K562 (cell line): ENCODE measurements at regions not wholly inside any gene's neighbourhood (a gene's known extent, or its start where the extent isn't known, plus 50 kb on each side); places are given as distances from the start of the nearest gene placed in this dataset.

Source experiments
- C11orf30 ChIP-seq: fragments of 450-650 bp; IDR thresholded peaks from 2 replicates; pipeline ENCODE4 v1.6.1; 2016; ENCODE audit warnings: low read depth, mild to moderate bottlenecking
- CC2D1A ChIP-seq: fragments of 450-650 bp; IDR thresholded peaks from 2 replicates; pipeline ENCODE4 v1.6.1; 2017; ENCODE audit warnings: mild to moderate bottlenecking
- ERF ChIP-seq: fragments of 450-650 bp; formaldehyde crosslinking; IDR thresholded peaks from 2 replicates; pipeline ENCODE4 v1.4.0; 2020; ENCODE audit warnings: mild to moderate bottlenecking, mixed read lengths
- KAT7 ChIP-seq: sonication (generic); formaldehyde crosslinking; IDR thresholded peaks from 2 replicates; pipeline ENCODE4 v1.8.0; 2022; ENCODE audit warnings: missing genetic modification reagents, mild to moderate bottlenecking, borderline replicate concordance
- MYC ChIP-seq, 2 experiments: fragments of 250-450 bp in 1 of 2; sonication (Bioruptor Pico) in 1 of 2; IDR thresholded peaks; 2 replicates each; pipeline versions ENCODE4 v1.5.1 to v1.6.1; 2012 to 2021; ENCODE audit warnings: low read depth in 2 of 2, borderline replicate concordance in 1 of 2, improper control_type of control experiment in 1 of 2, low read length in 1 of 2, mild to moderate bottlenecking in 1 of 2, moderate library complexity in 1 of 2
- POLR2B ChIP-seq: fragments of 450-650 bp; IDR thresholded peaks from 2 replicates; pipeline ENCODE4 v1.6.1; 2018; ENCODE audit warnings: low read depth; ENCODE audit not compliant: partially characterized antibody
- RBM14 ChIP-seq: fragments of 200-400 bp; formaldehyde crosslinking; IDR thresholded peaks from 2 replicates; pipeline ENCODE4 v1.6.1; 2018; ENCODE audit warnings: low read depth, mild to moderate bottlenecking, low read length, moderate library complexity, borderline replicate concordance; ENCODE audit not compliant: insufficient read depth
- SIRT6 ChIP-seq: IDR thresholded peaks from one replicate; pipeline ENCODE4 v1.6.1; 2012; ENCODE audit warnings: low read depth, mild to moderate bottlenecking, control low read depth, inconsistent platforms, low read length, moderate library complexity
- SNIP1 ChIP-seq: fragments of 450-650 bp; IDR thresholded peaks from 2 replicates; pipeline ENCODE4 v1.7.1; 2017; ENCODE audit warnings: low read depth, mild to moderate bottlenecking
- SNRNP70 ChIP-seq: fragments of 200-400 bp; formaldehyde crosslinking; optimal IDR thresholded peaks from 2 replicates; pipeline ENCODE3; 2017; ENCODE audit warnings: low read depth, low read length
- TF ChIP-seq, protein P1 (sequence below): fragments of 250-450 bp; sonication (Bioruptor Pico); IDR thresholded peaks from 2 replicates; pipeline ENCODE4 v1.4.0; 2020; ENCODE audit warnings: mild to moderate bottlenecking, moderate library complexity
- TF ChIP-seq, protein P2 (sequence below): IDR thresholded peaks from 2 replicates; pipeline ENCODE4 v1.6.1; 2011; ENCODE audit not compliant: insufficient read length; ENCODE audit errors: extremely low read depth
- TF ChIP-seq, protein P3 (sequence below): fragments of 450-650 bp; IDR thresholded peaks from 2 replicates; pipeline ENCODE4 v1.6.1; 2017; ENCODE audit warnings: antibody characterized with exemption
- TF ChIP-seq, protein P4 (sequence below): IDR thresholded peaks from 3 replicates; pipeline ENCODE4 v1.6.1; 2011; ENCODE audit warnings: borderline replicate concordance, mild to moderate bottlenecking; ENCODE audit not compliant: insufficient read length, insufficient read depth
- TF ChIP-seq, protein P5 (sequence below): fragments of 250-450 bp; sonication (Bioruptor Pico); IDR thresholded peaks from 2 replicates; pipeline ENCODE4 v1.8.0; 2022; ENCODE audit warnings: moderate library complexity, mild to moderate bottlenecking, inconsistent platforms
- TF ChIP-seq, protein P6 (sequence below): fragments of 250-450 bp; sonication (Bioruptor Pico); IDR thresholded peaks from 2 replicates; pipeline ENCODE4 v1.6.1; 2021; ENCODE audit warnings: mild to moderate bottlenecking

DNA sequence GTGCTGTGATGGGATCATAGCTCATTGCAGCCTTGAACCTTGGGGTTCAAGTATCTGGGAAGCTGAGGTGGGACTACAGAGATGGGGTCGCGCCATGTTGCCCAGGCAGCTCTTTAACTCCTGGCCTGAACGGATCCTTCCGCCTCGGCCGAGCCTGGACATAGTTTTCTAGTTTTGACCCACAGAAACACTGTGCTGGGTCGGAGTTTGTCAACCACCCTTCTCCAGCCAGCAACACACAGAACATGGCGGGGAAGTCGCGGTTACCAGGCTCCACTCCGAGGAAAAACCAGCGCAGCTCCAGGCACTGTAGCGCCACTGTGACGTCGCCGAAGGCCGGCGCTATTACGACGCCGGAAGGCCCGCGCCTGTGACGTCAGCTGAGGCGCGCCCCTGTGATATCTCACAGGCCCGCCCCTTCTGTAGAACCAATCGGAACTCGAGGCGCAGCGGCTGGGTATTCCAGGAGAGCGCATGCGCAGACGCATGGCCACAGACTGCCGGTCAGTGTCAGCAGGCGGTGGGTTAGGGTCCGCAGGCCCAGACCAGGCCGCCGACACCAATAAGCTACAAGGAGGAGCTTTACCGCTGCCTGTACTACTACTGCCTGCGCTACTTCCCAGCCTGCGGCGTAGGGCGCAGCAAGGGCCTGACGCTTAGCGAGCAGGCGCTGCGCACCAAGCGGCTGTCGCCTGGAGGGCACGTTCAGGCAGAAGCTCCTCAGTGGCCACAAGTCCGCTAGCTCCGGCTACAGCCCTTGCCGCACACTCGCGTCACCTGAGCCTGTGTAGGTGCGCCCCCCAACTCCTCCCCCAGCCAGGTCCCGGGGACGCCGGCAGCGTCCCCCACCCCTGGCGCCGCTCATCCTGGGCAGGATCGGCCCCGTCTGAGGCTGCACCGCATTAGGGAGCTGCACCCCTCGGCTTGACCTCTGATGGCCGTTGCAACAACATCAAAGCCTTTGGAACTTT is 135.2 kb upstream of the KCTD7 start (continued):
- TF ChIP-seq, protein P1, sequence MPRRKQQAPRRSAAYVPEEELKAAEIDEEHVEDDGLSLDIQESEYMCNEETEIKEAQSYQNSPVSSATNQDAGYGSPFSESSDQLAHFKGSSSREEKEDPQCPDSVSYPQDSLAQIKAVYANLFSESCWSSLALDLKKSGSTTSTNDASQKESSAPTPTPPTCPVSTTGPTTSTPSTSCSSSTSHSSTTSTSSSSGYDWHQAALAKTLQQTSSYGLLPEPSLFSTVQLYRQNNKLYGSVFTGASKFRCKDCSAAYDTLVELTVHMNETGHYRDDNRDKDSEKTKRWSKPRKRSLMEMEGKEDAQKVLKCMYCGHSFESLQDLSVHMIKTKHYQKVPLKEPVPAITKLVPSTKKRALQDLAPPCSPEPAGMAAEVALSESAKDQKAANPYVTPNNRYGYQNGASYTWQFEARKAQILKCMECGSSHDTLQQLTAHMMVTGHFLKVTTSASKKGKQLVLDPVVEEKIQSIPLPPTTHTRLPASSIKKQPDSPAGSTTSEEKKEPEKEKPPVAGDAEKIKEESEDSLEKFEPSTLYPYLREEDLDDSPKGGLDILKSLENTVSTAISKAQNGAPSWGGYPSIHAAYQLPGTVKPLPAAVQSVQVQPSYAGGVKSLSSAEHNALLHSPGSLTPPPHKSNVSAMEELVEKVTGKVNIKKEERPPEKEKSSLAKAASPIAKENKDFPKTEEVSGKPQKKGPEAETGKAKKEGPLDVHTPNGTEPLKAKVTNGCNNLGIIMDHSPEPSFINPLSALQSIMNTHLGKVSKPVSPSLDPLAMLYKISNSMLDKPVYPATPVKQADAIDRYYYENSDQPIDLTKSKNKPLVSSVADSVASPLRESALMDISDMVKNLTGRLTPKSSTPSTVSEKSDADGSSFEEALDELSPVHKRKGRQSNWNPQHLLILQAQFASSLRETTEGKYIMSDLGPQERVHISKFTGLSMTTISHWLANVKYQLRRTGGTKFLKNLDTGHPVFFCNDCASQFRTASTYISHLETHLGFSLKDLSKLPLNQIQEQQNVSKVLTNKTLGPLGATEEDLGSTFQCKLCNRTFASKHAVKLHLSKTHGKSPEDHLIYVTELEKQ (CRISPR knock-in tag), result no peak
- TF ChIP-seq KAT7, result no peak; the same call in none of the 2 replicates
- peak; percentile 93 for TF ChIP-seq ERF (CRISPR knock-in tag)
- TF ChIP-seq, protein P2, sequence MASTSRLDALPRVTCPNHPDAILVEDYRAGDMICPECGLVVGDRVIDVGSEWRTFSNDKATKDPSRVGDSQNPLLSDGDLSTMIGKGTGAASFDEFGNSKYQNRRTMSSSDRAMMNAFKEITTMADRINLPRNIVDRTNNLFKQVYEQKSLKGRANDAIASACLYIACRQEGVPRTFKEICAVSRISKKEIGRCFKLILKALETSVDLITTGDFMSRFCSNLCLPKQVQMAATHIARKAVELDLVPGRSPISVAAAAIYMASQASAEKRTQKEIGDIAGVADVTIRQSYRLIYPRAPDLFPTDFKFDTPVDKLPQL, result no peak
- TF ChIP-seq, protein P3, sequence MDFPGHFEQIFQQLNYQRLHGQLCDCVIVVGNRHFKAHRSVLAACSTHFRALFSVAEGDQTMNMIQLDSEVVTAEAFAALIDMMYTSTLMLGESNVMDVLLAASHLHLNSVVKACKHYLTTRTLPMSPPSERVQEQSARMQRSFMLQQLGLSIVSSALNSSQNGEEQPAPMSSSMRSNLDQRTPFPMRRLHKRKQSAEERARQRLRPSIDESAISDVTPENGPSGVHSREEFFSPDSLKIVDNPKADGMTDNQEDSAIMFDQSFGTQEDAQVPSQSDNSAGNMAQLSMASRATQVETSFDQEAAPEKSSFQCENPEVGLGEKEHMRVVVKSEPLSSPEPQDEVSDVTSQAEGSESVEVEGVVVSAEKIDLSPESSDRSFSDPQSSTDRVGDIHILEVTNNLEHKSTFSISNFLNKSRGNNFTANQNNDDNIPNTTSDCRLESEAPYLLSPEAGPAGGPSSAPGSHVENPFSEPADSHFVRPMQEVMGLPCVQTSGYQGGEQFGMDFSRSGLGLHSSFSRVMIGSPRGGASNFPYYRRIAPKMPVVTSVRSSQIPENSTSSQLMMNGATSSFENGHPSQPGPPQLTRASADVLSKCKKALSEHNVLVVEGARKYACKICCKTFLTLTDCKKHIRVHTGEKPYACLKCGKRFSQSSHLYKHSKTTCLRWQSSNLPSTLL, result no peak
- TF ChIP-seq SNRNP70, result no peak
- peak; percentile 51; the same call in 1 of the 2 replicates for TF ChIP-seq CC2D1A
- TF ChIP-seq C11orf30, result peak; percentile 95
- TF ChIP-seq SIRT6, result no peak
- TF ChIP-seq, protein P4, sequence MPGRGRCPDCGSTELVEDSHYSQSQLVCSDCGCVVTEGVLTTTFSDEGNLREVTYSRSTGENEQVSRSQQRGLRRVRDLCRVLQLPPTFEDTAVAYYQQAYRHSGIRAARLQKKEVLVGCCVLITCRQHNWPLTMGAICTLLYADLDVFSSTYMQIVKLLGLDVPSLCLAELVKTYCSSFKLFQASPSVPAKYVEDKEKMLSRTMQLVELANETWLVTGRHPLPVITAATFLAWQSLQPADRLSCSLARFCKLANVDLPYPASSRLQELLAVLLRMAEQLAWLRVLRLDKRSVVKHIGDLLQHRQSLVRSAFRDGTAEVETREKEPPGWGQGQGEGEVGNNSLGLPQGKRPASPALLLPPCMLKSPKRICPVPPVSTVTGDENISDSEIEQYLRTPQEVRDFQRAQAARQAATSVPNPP, result no peak
- TF ChIP-seq, protein P5, sequence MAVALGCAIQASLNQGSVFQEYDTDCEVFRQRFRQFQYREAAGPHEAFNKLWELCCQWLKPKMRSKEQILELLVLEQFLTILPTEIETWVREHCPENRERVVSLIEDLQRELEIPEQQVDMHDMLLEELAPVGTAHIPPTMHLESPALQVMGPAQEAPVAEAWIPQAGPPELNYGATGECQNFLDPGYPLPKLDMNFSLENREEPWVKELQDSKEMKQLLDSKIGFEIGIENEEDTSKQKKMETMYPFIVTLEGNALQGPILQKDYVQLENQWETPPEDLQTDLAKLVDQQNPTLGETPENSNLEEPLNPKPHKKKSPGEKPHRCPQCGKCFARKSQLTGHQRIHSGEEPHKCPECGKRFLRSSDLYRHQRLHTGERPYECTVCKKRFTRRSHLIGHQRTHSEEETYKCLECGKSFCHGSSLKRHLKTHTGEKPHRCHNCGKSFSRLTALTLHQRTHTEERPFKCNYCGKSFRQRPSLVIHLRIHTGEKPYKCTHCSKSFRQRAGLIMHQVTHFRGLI (CRISPR knock-in tag), result no peak
- no peak for TF ChIP-seq SNIP1
- TF ChIP-seq RBM14, result no peak
- TF ChIP-seq MYC (IDR thresholded peaks at IDR 0.05; ENCODE audit: low read depth, low read length), result peak; percentile 78
- peak; percentile 78; the same call in 1 of the 2 replicates for TF ChIP-seq MYC (CRISPR knock-in tag; IDR thresholded peaks at IDR 0.05; ENCODE audit: borderline replicate concordance, low read depth)
- TF ChIP-seq POLR2B, result peak; percentile 98
- TF ChIP-seq, protein P6, sequence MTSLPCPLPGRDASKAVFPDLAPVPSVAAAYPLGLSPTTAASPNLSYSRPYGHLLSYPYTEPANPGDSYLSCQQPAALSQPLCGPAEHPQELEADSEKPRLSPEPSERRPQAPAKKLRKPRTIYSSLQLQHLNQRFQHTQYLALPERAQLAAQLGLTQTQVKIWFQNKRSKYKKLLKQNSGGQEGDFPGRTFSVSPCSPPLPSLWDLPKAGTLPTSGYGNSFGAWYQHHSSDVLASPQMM, result no peak
